ENCODE measurements at regions not wholly inside any gene's neighbourhood (a gene's known extent, or its start where the extent isn't known, plus 50 kb on each side); places are given as distances from the start of the nearest gene placed in this dataset.

DNA sequence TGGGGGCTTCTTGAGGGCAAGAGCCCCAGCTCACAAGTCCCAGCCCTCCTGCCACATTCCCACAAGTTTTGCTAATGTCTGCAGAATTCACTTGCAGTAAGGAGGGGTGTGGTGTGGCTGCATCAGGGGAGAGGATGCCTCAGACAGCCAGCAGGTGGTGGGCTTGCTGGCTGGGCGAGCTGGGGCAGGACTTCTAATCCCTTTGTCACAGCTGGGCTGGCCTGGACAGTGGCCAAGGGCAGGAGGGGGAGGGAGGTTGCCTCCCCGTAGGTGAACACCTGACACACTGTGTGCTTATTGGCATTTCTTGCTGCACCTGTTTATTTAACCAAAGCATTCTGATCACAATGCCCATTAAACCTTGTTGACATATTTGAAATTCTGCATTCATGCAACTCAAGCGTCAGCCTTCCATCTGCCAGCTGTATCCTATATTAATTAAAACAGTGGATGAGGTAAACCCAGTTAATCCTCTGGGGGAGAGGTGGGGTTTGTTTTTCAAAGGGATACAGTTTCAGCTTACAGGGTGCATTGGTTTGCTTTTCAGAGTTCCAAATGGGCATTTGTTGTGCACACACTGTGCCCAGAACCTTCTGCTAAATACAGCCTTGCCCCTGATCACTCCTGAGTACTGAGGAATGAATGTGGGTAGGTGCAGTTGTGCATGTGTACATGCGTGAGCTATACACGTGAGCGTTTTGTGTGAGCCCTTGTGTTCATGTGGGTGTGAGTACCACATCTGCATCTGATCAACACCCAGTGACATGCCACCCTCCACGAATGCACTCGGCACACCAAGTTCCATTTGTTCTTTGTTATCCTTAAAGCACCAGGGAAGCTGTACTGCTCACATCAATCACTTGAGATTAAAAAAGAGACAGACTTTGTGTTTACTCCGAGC is 268.7 kb downstream of the XXYLT1 start (continued):
- TF ChIP-seq SP3 (tag by site-specific recombination; IDR thresholded peaks at IDR 0.05) (no peak), EGR2 (tag by site-specific recombination; IDR thresholded peaks at IDR 0.05; ENCODE audit: low read depth) (peak; percentile 17; the same call in 1 of the 2 replicates), ZNF146 (tag by site-specific recombination; IDR thresholded peaks at IDR 0.05) (peak; percentile 7; the same call in 1 of the 2 replicates), ZNF629 (tag by site-specific recombination; IDR thresholded peaks at IDR 0.05) (peak; percentile 92), GLIS2 (tag by site-specific recombination; IDR thresholded peaks at IDR 0.05) (peak; percentile 69), ZNF654 (tag by site-specific recombination; IDR thresholded peaks at IDR 0.05; ENCODE audit: low read depth) (peak; percentile 20), ZNF214 (tag by site-specific recombination; IDR thresholded peaks at IDR 0.05; ENCODE audit: borderline replicate concordance) (no peak), ZBTB20 (tag by site-specific recombination; IDR thresholded peaks at IDR 0.05) (peak; percentile 43; the same call in 1 of the 2 replicates), SCRT2 (tag by site-specific recombination; IDR thresholded peaks at IDR 0.05) (peak; percentile 78), ZIC2 (tag by site-specific recombination; IDR thresholded peaks at IDR 0.05) (peak; percentile 83), ZNF24 (tag by site-specific recombination; IDR thresholded peaks at IDR 0.05) (peak; percentile 72; the same call in 1 of the 2 replicates), ZEB2 (tag by site-specific recombination; IDR thresholded peaks at IDR 0.05) (peak; percentile 82), OSR2 (tag by site-specific recombination; IDR thresholded peaks at IDR 0.05) (peak; percentile 41), GFI1B (tag by site-specific recombination; IDR thresholded peaks at IDR 0.05) (peak; percentile 69)
- TF ChIP-seq, protein P1, sequence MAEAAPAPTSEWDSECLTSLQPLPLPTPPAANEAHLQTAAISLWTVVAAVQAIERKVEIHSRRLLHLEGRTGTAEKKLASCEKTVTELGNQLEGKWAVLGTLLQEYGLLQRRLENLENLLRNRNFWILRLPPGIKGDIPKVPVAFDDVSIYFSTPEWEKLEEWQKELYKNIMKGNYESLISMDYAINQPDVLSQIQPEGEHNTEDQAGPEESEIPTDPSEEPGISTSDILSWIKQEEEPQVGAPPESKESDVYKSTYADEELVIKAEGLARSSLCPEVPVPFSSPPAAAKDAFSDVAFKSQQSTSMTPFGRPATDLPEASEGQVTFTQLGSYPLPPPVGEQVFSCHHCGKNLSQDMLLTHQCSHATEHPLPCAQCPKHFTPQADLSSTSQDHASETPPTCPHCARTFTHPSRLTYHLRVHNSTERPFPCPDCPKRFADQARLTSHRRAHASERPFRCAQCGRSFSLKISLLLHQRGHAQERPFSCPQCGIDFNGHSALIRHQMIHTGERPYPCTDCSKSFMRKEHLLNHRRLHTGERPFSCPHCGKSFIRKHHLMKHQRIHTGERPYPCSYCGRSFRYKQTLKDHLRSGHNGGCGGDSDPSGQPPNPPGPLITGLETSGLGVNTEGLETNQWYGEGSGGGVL (tag by site-specific recombination; IDR thresholded peaks at IDR 0.05): peak; percentile 53; the same call in 1 of the 2 replicates
- TF ChIP-seq, protein P2, sequence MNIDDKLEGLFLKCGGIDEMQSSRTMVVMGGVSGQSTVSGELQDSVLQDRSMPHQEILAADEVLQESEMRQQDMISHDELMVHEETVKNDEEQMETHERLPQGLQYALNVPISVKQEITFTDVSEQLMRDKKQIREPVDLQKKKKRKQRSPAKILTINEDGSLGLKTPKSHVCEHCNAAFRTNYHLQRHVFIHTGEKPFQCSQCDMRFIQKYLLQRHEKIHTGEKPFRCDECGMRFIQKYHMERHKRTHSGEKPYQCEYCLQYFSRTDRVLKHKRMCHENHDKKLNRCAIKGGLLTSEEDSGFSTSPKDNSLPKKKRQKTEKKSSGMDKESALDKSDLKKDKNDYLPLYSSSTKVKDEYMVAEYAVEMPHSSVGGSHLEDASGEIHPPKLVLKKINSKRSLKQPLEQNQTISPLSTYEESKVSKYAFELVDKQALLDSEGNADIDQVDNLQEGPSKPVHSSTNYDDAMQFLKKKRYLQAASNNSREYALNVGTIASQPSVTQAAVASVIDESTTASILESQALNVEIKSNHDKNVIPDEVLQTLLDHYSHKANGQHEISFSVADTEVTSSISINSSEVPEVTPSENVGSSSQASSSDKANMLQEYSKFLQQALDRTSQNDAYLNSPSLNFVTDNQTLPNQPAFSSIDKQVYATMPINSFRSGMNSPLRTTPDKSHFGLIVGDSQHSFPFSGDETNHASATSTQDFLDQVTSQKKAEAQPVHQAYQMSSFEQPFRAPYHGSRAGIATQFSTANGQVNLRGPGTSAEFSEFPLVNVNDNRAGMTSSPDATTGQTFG (tag by site-specific recombination; IDR thresholded peaks at IDR 0.05; ENCODE audit: borderline replicate concordance): no peak
- TF ChIP-seq, protein P3, sequence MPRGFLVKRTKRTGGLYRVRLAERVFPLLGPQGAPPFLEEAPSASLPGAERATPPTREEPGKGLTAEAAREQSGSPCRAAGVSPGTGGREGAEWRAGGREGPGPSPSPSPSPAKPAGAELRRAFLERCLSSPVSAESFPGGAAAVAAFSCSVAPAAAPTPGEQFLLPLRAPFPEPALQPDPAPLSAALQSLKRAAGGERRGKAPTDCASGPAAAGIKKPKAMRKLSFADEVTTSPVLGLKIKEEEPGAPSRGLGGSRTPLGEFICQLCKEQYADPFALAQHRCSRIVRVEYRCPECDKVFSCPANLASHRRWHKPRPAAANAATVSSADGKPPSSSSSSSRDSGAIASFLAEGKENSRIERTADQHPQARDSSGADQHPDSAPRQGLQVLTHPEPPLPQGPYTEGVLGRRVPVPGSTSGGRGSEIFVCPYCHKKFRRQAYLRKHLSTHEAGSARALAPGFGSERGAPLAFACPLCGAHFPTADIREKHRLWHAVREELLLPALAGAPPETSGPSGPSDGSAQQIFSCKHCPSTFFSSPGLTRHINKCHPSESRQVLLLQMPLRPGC (tag by site-specific recombination; IDR thresholded peaks at IDR 0.05): peak; percentile 93
- TF ChIP-seq, protein P4, sequence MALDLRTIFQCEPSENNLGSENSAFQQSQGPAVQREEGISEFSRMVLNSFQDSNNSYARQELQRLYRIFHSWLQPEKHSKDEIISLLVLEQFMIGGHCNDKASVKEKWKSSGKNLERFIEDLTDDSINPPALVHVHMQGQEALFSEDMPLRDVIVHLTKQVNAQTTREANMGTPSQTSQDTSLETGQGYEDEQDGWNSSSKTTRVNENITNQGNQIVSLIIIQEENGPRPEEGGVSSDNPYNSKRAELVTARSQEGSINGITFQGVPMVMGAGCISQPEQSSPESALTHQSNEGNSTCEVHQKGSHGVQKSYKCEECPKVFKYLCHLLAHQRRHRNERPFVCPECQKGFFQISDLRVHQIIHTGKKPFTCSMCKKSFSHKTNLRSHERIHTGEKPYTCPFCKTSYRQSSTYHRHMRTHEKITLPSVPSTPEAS (tag by site-specific recombination; IDR thresholded peaks at IDR 0.05): peak; percentile 16; the same call in 1 of the 2 replicates
- TF ChIP-seq, protein P5, sequence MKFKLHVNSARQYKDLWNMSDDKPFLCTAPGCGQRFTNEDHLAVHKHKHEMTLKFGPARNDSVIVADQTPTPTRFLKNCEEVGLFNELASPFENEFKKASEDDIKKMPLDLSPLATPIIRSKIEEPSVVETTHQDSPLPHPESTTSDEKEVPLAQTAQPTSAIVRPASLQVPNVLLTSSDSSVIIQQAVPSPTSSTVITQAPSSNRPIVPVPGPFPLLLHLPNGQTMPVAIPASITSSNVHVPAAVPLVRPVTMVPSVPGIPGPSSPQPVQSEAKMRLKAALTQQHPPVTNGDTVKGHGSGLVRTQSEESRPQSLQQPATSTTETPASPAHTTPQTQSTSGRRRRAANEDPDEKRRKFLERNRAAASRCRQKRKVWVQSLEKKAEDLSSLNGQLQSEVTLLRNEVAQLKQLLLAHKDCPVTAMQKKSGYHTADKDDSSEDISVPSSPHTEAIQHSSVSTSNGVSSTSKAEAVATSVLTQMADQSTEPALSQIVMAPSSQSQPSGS (tag by site-specific recombination; IDR thresholded peaks at IDR 0.05; ENCODE audit: low read depth): 0 out of 2 replicates have a peak, but pooled peaks have one; percentile 3
